Keratinocyte (primary cell): ENCODE measurements at regions not wholly inside any gene's neighbourhood (a gene's known extent, or its start where the extent isn't known, plus 50 kb on each side); places are given as distances from the start of the nearest gene placed in this dataset.

Experiments used
- DNase-seq: peaks from one replicate; pipeline ENCODE4 v3.0.0-alpha.2; 2011; ENCODE audit warnings: low read depth, missing footprints, low spot score
- FAIRE-seq: peaks from 2 replicates; lab custom pipeline; 2011; peaks lifted over from hg19 to GRCh38; lab: Jason Lieb, UNC
- H2AFZ ChIP-seq: 2 replicates; pipeline ENCODE4 v1.6.0; 2012; ENCODE audit warnings: low read length, control low read depth, inconsistent platforms; ENCODE audit not compliant: control insufficient read depth
- H3K27ac ChIP-seq: 2 replicates; pipeline ENCODE4 v1.5.1; 2011; ENCODE audit warnings: low read length; ENCODE audit not compliant: control insufficient read depth, insufficient read depth
- H3K27me3 ChIP-seq: 3 replicates; pipeline ENCODE4 v1.6.0; 2011; ENCODE audit warnings: low read length; ENCODE audit not compliant: control insufficient read depth, insufficient read depth; ENCODE audit errors: extremely low read depth
- H3K36me3 ChIP-seq, 2 experiments: 2 replicates in 1 of 2; 3 replicates in 1 of 2; pipeline ENCODE4 v1.5.1; 2011; ENCODE audit warnings: low read length in 2 of 2, mild to moderate bottlenecking in 1 of 2; ENCODE audit not compliant: control insufficient read depth in 2 of 2, insufficient read depth in 2 of 2; ENCODE audit errors: extremely low read depth in 1 of 2
- H3K4me1 ChIP-seq: 3 replicates; pipeline ENCODE4 v1.5.1; 2011; ENCODE audit warnings: low read length; ENCODE audit not compliant: control insufficient read depth, insufficient read depth; ENCODE audit errors: extremely low read depth
- H3K4me2 ChIP-seq: 3 replicates; pipeline ENCODE4 v1.6.0; 2011; ENCODE audit warnings: low read depth, low read length; ENCODE audit not compliant: control insufficient read depth, insufficient read depth; ENCODE audit errors: extremely low read depth
- H3K4me3 ChIP-seq, 3 experiments: fragments of 200-600 bp in 1 of 3; sonication (generic) in 1 of 3; 2 replicates in 2 of 3; 3 replicates in 1 of 3; pipeline ENCODE4 v1.5.1; 2011 to 2016; ENCODE audit warnings: low read length in 3 of 3, mild to moderate bottlenecking in 3 of 3, control low read depth in 2 of 3, inconsistent platforms in 1 of 3, low read depth in 1 of 3, mixed read lengths in 1 of 3, mixed run types in 1 of 3, moderate library complexity in 1 of 3; ENCODE audit not compliant: control insufficient read depth in 2 of 3, insufficient read depth in 2 of 3; ENCODE audit errors: extremely low read depth in 1 of 3
- H3K79me2 ChIP-seq: 2 replicates; pipeline ENCODE4 v1.6.0; 2012; ENCODE audit warnings: low read length; ENCODE audit not compliant: control insufficient read depth, insufficient read depth
- H3K9ac ChIP-seq: 3 replicates; pipeline ENCODE4 v1.6.0; 2011; ENCODE audit warnings: low read length; ENCODE audit not compliant: control insufficient read depth, insufficient read depth; ENCODE audit errors: extremely low read depth
- H3K9me1 ChIP-seq: 3 replicates; pipeline ENCODE4 v1.6.0; 2011; ENCODE audit warnings: low read length; ENCODE audit not compliant: control insufficient read depth, insufficient read depth; ENCODE audit errors: extremely low read depth
- H3K9me3 ChIP-seq: 2 replicates; pipeline ENCODE4 v1.5.1; 2012; ENCODE audit warnings: low read depth, low read length; ENCODE audit not compliant: control insufficient read depth
- H4K20me1 ChIP-seq: 3 replicates; pipeline ENCODE4 v1.6.0; 2011; ENCODE audit warnings: low read length; ENCODE audit not compliant: control insufficient read depth, insufficient read depth; ENCODE audit errors: extremely low read depth
- EZH2 ChIP-seq: IDR thresholded peaks from one replicate; pipeline ENCODE4 v1.6.1; 2012; ENCODE audit warnings: inconsistent platforms, mild to moderate bottlenecking, low read length, moderate library complexity
- dilution Hi-C: fragments of 300-500 bp; cut with MboI; formaldehyde crosslinking; loops from one replicate; pipeline ENCODE4 v1.7.0; 2020; ENCODE audit warnings: low sequenced_read_pairs; ENCODE audit not compliant: extremely low pct_ligation_motif_present
- TF ChIP-seq, protein P1 (sequence below), 3 experiments: IDR thresholded peaks in 1 of 3; conservative IDR thresholded peaks in 1 of 3; optimal IDR thresholded peaks in 1 of 3; 2 replicates in 2 of 3; 3 replicates in 1 of 3; pipeline versions ENCODE3 to v1.5.1; 2011; ENCODE audit warnings: low read length in 3 of 3, mild to moderate bottlenecking in 3 of 3, moderate library complexity in 2 of 3, control low read depth in 1 of 3, inconsistent platforms in 1 of 3; ENCODE audit not compliant: insufficient read depth in 2 of 3; ENCODE audit errors: extremely low read depth in 1 of 3

DNA sequence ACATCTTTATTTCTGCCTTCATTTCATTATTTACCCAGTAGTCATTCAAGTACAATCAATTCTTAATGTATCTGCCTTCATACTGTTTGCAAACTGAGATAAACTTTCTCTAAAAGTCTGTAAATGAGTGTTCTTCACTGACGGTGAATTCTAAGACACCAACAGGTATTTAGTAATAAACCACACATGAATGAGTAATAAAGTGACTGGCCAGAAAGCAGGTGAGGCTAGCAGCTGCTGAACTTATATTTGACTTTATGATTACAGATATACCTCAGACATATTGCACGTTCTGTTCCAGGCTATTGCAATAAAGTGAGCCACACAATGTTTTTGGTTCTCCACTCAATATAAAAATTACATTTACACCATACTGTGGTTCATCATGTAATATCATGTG is 1894.0 kb upstream of the RAG2 start:
- Histone ChIP-seq H3K4me2 (no peak overlapping the region), H3K27ac (no peak overlapping the region), H3K9ac (no peak overlapping the region), H3K9me1 (no peaks in the 10 kb centered on the region), H3K36me3 (no peaks in the 10 kb centered on the region), H4K20me1 (no peaks in the 10 kb centered on the region), H3K27me3 (no peaks in the 10 kb centered on the region), H3K4me3 (no peak overlapping the region), H3K4me1 (no peaks in the 10 kb centered on the region), H2AFZ (no peak overlapping the region), H3K9me3 (no peaks in the 10 kb centered on the region), H3K79me2 (no peaks in the 10 kb centered on the region)
- DNase-seq: no peak
- no peak for TF ChIP-seq EZH2
- TF ChIP-seq, protein P1, sequence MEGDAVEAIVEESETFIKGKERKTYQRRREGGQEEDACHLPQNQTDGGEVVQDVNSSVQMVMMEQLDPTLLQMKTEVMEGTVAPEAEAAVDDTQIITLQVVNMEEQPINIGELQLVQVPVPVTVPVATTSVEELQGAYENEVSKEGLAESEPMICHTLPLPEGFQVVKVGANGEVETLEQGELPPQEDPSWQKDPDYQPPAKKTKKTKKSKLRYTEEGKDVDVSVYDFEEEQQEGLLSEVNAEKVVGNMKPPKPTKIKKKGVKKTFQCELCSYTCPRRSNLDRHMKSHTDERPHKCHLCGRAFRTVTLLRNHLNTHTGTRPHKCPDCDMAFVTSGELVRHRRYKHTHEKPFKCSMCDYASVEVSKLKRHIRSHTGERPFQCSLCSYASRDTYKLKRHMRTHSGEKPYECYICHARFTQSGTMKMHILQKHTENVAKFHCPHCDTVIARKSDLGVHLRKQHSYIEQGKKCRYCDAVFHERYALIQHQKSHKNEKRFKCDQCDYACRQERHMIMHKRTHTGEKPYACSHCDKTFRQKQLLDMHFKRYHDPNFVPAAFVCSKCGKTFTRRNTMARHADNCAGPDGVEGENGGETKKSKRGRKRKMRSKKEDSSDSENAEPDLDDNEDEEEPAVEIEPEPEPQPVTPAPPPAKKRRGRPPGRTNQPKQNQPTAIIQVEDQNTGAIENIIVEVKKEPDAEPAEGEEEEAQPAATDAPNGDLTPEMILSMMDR (optimal IDR thresholded peaks at IDR 0.05 in 1 of 3, IDR thresholded peaks at IDR 0.05 in 1 of 3, conservative IDR thresholded peaks at IDR 0.05 in 1 of 3; ENCODE audit: extremely low read depth in 1 of 3, insufficient read depth in 2 of 3, low read length in 3 of 3): no peak
- FAIRE-seq: no peak
- dilution Hi-C loops: no loop called here

DNA sequence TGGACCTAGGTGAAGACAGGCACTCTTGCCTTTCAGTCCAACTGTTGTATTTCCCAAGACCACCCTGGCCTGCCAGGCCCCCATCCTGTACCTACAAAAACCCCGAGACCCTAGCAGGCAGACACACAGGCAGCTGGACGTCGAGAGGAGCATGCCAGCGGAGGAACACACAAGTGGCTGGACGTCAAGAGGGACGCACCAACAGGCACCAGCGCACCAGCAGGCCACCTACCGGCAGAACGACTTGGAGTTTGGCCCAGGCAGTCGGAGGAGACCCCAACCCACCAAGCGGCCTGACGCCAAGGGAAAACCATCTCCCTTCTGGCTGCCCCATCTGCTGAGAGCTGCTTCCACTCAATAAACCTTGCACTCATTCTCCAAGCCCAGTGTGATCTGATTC is 1883.4 kb upstream of the RAG2 start:
- Histone ChIP-seq H3K4me1 (no peaks in the 10 kb centered on the region), H3K79me2 (no peaks in the 10 kb centered on the region), H3K4me3 (no peak overlapping the region), H3K9ac (no peak overlapping the region), H2AFZ (no peak overlapping the region), H3K36me3 (no peaks in the 10 kb centered on the region), H3K9me3 (peaks cover 1% of the 10 kb centered on the region), H3K27me3 (no peaks in the 10 kb centered on the region), H3K4me2 (no peak overlapping the region), H3K27ac (no peak overlapping the region), H3K9me1 (no peaks in the 10 kb centered on the region), H4K20me1 (no peaks in the 10 kb centered on the region)
- DNase-seq: no peak
- TF ChIP-seq, protein P1 (optimal IDR thresholded peaks at IDR 0.05 in 1 of 3, IDR thresholded peaks at IDR 0.05 in 1 of 3, conservative IDR thresholded peaks at IDR 0.05 in 1 of 3; ENCODE audit: extremely low read depth in 1 of 3, insufficient read depth in 2 of 3, low read length in 3 of 3): no peak
- TF ChIP-seq EZH2: no peak
- no peak for FAIRE-seq
- dilution Hi-C loops: no loop called here
